Glutamatergic neuron (in vitro differentiated cells): ENCODE measurements at regions not wholly inside any gene's neighbourhood (a gene's known extent, or its start where the extent isn't known, plus 50 kb on each side); places are given as distances from the start of the nearest gene placed in this dataset.

Source experiments
- DNase-seq: peaks from one replicate; pipeline ENCODE4 v3.0.0; 2022
- H3K27ac Mint-ChIP-seq: one replicate; pipeline ENCODE4 v1.8.0; 2020; ENCODE audit warnings: mild to moderate bottlenecking, mixed read lengths, inconsistent platforms; ENCODE audit not compliant: unreplicated experiment
- H3K27me3 Mint-ChIP-seq: one replicate; pipeline ENCODE4 v1.8.0; 2020; ENCODE audit warnings: mild to moderate bottlenecking, moderate library complexity, mixed read lengths, inconsistent platforms; ENCODE audit not compliant: unreplicated experiment
- H3K36me3 Mint-ChIP-seq: one replicate; pipeline ENCODE4 v1.8.0; 2020; ENCODE audit warnings: mild to moderate bottlenecking, mixed read lengths, inconsistent platforms; ENCODE audit not compliant: unreplicated experiment
- H3K4me1 Mint-ChIP-seq: one replicate; pipeline ENCODE4 v1.8.0; 2020; ENCODE audit warnings: mild to moderate bottlenecking, low read depth, mixed read lengths, inconsistent platforms; ENCODE audit not compliant: unreplicated experiment
- H3K4me3 Mint-ChIP-seq: one replicate; pipeline ENCODE4 v1.8.0; 2020; ENCODE audit warnings: mild to moderate bottlenecking, mixed read lengths, inconsistent platforms; ENCODE audit not compliant: unreplicated experiment
- H3K9me3 Mint-ChIP-seq: one replicate; pipeline ENCODE4 v1.8.0; 2020; ENCODE audit warnings: mild to moderate bottlenecking, moderate library complexity, mixed read lengths, inconsistent platforms; ENCODE audit not compliant: unreplicated experiment
- CTCF ChIP-seq: fragments of 200-600 bp; sonication (generic); IDR thresholded peaks from one replicate; pipeline ENCODE4 v1.5.0; 2021; ENCODE audit not compliant: partially characterized antibody, unreplicated experiment

- no peak overlapping the region for H3K27ac Mint-ChIP-seq
- H3K9me3 Mint-ChIP-seq, result no peaks in the 10 kb centered on the region
- TF ChIP-seq CTCF, result no peak
- H3K4me3 Mint-ChIP-seq, result no peak overlapping the region
- no peak for DNase-seq
- H3K4me1 Mint-ChIP-seq, result no peaks in the 10 kb centered on the region
- H3K36me3 Mint-ChIP-seq, result no peaks in the 10 kb centered on the region
- no peaks in the 10 kb centered on the region for H3K27me3 Mint-ChIP-seq
Measured at GRCh38 chr4:179663641-179664429, 2221.6 kb upstream of the AGA start.

- no peak overlapping the region for H3K27ac Mint-ChIP-seq
- no peak overlapping the region for H3K4me3 Mint-ChIP-seq
- H3K36me3 Mint-ChIP-seq, result no peaks in the 10 kb centered on the region
- TF ChIP-seq CTCF, result no peak
- H3K27me3 Mint-ChIP-seq, result no peaks in the 10 kb centered on the region
- H3K4me1 Mint-ChIP-seq, result no peaks in the 10 kb centered on the region
- DNase-seq, result no peak
- no peaks in the 10 kb centered on the region for H3K9me3 Mint-ChIP-seq
Measured at GRCh38 chr4:179664430-179665027, 2222.3 kb upstream of the AGA start.

GRCh38 chr4:179666226-179666625 lies 2224.0 kb upstream of the AGA start:
- no peaks in the 10 kb centered on the region for H3K27me3 Mint-ChIP-seq
- no peaks in the 10 kb centered on the region for H3K4me1 Mint-ChIP-seq
- H3K9me3 Mint-ChIP-seq, result no peaks in the 10 kb centered on the region
- no peak overlapping the region for H3K27ac Mint-ChIP-seq
- no peaks in the 10 kb centered on the region for H3K36me3 Mint-ChIP-seq
- DNase-seq, result no peak
- no peak overlapping the region for H3K4me3 Mint-ChIP-seq
- no peak for TF ChIP-seq CTCF

GRCh38 chr4:179671609-179672008 lies 2229.4 kb upstream of the AGA start:
- Mint-ChIP-seq H3K27me3 (no peaks in the 10 kb centered on the region), H3K4me1 (no peaks in the 10 kb centered on the region), H3K4me3 (no peak overlapping the region), H3K9me3 (peaks cover 3% of the 10 kb centered on the region), H3K36me3 (no peaks in the 10 kb centered on the region), H3K27ac (no peak overlapping the region)
- TF ChIP-seq CTCF, result no peak
- DNase-seq, result no peak
